MM.1S (cell line): ENCODE measurements at regions not wholly inside any gene's neighbourhood (a gene's known extent, or its start where the extent isn't known, plus 50 kb on each side); places are given as distances from the start of the nearest gene placed in this dataset.

ENCODE experiments used
- DNase-seq: peaks from one replicate; pipeline ENCODE4 v3.0.0-alpha.2; 2015
- H2AFZ ChIP-seq: fragments of 300-600 bp; sonication (generic); 2 replicates; pipeline ENCODE4 v1.6.0; 2016; ENCODE audit warnings: antibody characterized with exemption, low read length
- H3F3A ChIP-seq: fragments of 300-600 bp; sonication (generic); 2 replicates; pipeline ENCODE4 v1.6.1; 2016; ENCODE audit warnings: mild to moderate bottlenecking, antibody characterized with exemption, low read length, moderate library complexity, mixed read lengths; ENCODE audit not compliant: insufficient read depth
- H3K27ac ChIP-seq: fragments of 300-600 bp; sonication (generic); 2 replicates; pipeline ENCODE4 v1.5.1; 2016; ENCODE audit warnings: mild to moderate bottlenecking, low read length
- H3K27me3 ChIP-seq: fragments of 300-600 bp; sonication (generic); replicated peaks from 2 replicates; pipeline ENCODE4 v1.6.0; 2016; ENCODE audit warnings: low read length; ENCODE audit not compliant: insufficient read depth
- H3K36me3 ChIP-seq: fragments of 300-600 bp; sonication (generic); replicated peaks from 2 replicates; pipeline ENCODE4 v1.6.1; 2016; ENCODE audit warnings: mild to moderate bottlenecking, low read length, mixed read lengths; ENCODE audit not compliant: insufficient read depth
- H3K4me1 ChIP-seq: fragments of 300-600 bp; sonication (generic); 2 replicates; pipeline ENCODE4 v1.6.1; 2016; ENCODE audit warnings: low read length, mixed read lengths
- H3K4me2 ChIP-seq: fragments of 300-600 bp; sonication (generic); 2 replicates; pipeline ENCODE4 v1.6.0; 2016; ENCODE audit warnings: low read depth, low read length
- H3K4me3 ChIP-seq: fragments of 300-600 bp; sonication (generic); 2 replicates; pipeline ENCODE4 v1.5.1; 2016; ENCODE audit warnings: low read length, mixed read lengths
- H3K79me2 ChIP-seq: fragments of 300-600 bp; sonication (generic); 2 replicates; pipeline ENCODE4 v1.6.1; 2016; ENCODE audit warnings: mixed run types, low read length, mixed read lengths
- H3K9ac ChIP-seq: fragments of 300-600 bp; sonication (generic); 2 replicates; pipeline ENCODE4 v1.6.1; 2016; ENCODE audit warnings: low read length, mixed read lengths
- H3K9me2 ChIP-seq: fragments of 300-600 bp; sonication (generic); replicated peaks from 2 replicates; pipeline ENCODE4 v1.6.1; 2016; ENCODE audit warnings: mild to moderate bottlenecking, low read length, mixed read lengths; ENCODE audit not compliant: insufficient read depth
- H3K9me3 ChIP-seq: fragments of 300-600 bp; sonication (generic); replicated peaks from 2 replicates; pipeline ENCODE4 v1.6.1; 2016; ENCODE audit warnings: mild to moderate bottlenecking, low read length, mixed read lengths; ENCODE audit not compliant: insufficient read depth
- H4K20me1 ChIP-seq: fragments of 300-600 bp; sonication (generic); 2 replicates; pipeline ENCODE4 v1.6.1; 2016; ENCODE audit warnings: mild to moderate bottlenecking, low read length, moderate library complexity, mixed read lengths; ENCODE audit not compliant: insufficient read depth
- EZH2 ChIP-seq: fragments of 300-600 bp; sonication (generic); optimal IDR thresholded peaks from 2 replicates; pipeline ENCODE3; 2017; ENCODE audit warnings: low read depth, mild to moderate bottlenecking, antibody characterized with exemption, low read length, mixed read lengths
- EZH2phosphoT487 ChIP-seq: fragments of 300-600 bp; sonication (generic); IDR thresholded peaks from 2 replicates; pipeline ENCODE4 v1.6.1; 2018; ENCODE audit warnings: antibody characterized with exemption, low read length
- TF ChIP-seq, protein P1 (sequence below): fragments of 300-600 bp; sonication (generic); IDR thresholded peaks from 2 replicates; pipeline ENCODE4 v1.5.1; 2016; ENCODE audit warnings: antibody characterized with exemption, low read length, mixed read lengths

DNA sequence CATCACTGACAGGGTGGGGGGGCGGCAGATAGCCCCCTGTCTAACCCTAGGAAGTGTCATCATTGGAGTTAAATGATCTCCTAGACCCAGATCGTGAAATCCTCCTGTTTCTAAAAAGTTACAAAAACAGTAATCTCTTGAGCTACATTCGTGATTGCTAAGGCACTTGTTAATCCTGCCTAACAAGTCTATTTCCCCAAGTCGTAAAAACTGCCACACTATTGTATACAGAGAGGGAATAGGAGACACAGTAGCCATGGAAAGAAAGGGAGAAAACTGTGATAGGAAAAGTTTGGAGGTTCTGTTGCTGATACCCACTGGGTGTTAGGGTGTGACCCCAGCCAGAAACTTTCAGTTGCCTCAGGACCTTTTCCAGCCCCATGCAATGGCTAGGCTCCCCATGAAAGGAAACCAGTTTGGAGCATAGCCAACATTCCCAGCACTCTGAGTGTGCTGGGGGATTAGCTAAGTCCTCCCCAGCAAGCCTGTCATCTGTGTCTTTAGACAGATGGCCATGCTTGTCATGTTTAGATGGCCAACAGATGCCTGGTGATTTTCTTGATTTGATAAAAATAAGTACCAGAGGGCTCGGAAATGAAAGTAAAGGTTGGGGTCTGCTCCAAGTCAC, 63.3 kb upstream of the ANXA10 start:
- no peak overlapping the region for H3K4me2 ChIP-seq
- H3F3A ChIP-seq: no peaks in the 10 kb centered on the region
- H4K20me1 ChIP-seq: no peaks in the 10 kb centered on the region
- no peak overlapping the region for H3K4me3 ChIP-seq
- no peaks in the 10 kb centered on the region for H3K4me1 ChIP-seq
- no peaks in the 10 kb centered on the region for H3K27me3 ChIP-seq
- no peak for TF ChIP-seq EZH2
- TF ChIP-seq, protein P1, sequence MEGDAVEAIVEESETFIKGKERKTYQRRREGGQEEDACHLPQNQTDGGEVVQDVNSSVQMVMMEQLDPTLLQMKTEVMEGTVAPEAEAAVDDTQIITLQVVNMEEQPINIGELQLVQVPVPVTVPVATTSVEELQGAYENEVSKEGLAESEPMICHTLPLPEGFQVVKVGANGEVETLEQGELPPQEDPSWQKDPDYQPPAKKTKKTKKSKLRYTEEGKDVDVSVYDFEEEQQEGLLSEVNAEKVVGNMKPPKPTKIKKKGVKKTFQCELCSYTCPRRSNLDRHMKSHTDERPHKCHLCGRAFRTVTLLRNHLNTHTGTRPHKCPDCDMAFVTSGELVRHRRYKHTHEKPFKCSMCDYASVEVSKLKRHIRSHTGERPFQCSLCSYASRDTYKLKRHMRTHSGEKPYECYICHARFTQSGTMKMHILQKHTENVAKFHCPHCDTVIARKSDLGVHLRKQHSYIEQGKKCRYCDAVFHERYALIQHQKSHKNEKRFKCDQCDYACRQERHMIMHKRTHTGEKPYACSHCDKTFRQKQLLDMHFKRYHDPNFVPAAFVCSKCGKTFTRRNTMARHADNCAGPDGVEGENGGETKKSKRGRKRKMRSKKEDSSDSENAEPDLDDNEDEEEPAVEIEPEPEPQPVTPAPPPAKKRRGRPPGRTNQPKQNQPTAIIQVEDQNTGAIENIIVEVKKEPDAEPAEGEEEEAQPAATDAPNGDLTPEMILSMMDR: no peak
- H3K36me3 ChIP-seq: no peaks in the 10 kb centered on the region
- no peak for DNase-seq
- no peaks in the 10 kb centered on the region for H3K9me3 ChIP-seq
- H3K9ac ChIP-seq: no peak overlapping the region
- no peaks in the 10 kb centered on the region for H3K9me2 ChIP-seq
- no peak overlapping the region for H2AFZ ChIP-seq
- H3K79me2 ChIP-seq: no peaks in the 10 kb centered on the region
- H3K27ac ChIP-seq: no peak overlapping the region

DNA sequence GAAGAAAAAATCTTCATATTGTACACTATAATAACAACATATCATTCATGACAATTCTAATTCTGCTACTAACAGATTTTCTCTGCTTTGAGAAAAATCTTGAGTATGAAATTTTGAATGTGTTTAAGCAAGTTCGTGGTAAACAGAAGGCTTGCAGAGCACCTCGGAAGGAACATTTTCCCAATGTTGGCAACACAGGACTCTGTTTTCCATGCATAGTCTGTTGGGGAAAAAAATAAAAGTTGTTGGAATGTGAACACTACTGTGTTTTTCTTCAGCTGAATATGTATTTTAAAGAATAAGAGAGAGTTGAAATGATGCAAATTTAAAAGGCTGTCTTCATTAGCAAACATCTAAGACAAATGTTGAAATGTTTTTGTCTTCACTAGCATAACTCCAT, 54.7 kb upstream of the ANXA10 start:
- Histone ChIP-seq H3K9me2 (no peaks in the 10 kb centered on the region), H3K79me2 (no peaks in the 10 kb centered on the region), H3K4me2 (no peak overlapping the region)

DNA sequence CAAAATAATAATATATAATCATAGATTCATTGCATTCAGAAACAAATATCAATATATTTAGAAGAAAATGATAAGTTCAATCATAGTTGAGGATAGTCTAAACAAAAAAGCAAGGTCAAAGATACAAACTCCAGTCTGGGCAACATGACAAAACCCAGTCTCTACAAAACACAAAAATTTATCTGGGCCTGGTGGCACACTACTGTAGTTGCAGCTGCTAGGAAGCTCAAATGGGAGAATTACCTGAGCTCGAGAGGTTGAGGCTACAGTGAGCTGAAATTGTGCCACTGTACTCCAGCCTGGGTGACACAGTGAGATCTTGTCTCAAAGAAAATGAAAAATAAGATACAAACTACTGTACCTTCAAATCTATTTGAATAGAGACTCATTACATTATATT, 52.7 kb upstream of the ANXA10 start:
- no peak overlapping the region for H2AFZ ChIP-seq
- H3K4me3 ChIP-seq: no peak overlapping the region
- TF ChIP-seq EZH2: no peak
- TF ChIP-seq EZH2phosphoT487: no peak
- TF ChIP-seq, protein P1: no peak
- no peak overlapping the region for H3K9ac ChIP-seq
- H3K9me3 ChIP-seq: no peaks in the 10 kb centered on the region; the same call in 1 of the 2 replicates
- no peak overlapping the region for H3K4me2 ChIP-seq
- H3K79me2 ChIP-seq: no peaks in the 10 kb centered on the region
- H3K4me1 ChIP-seq: no peaks in the 10 kb centered on the region
- H4K20me1 ChIP-seq: no peaks in the 10 kb centered on the region
- no peaks in the 10 kb centered on the region for H3F3A ChIP-seq
- no peaks in the 10 kb centered on the region for H3K27me3 ChIP-seq
- H3K27ac ChIP-seq: no peak overlapping the region
- DNase-seq: no peak
- H3K9me2 ChIP-seq: no peaks in the 10 kb centered on the region
- H3K36me3 ChIP-seq: no peaks in the 10 kb centered on the region

More for the DNA sequence above, 54.7 kb upstream of the ANXA10 start:
- Histone ChIP-seq H3K27ac (no peak overlapping the region), H3K9ac (no peak overlapping the region), H3K4me3 (no peak overlapping the region), H2AFZ (no peak overlapping the region), H3K4me1 (no peaks in the 10 kb centered on the region), H3F3A (no peaks in the 10 kb centered on the region), H3K36me3 (no peaks in the 10 kb centered on the region), H3K27me3 (no peaks in the 10 kb centered on the region), H3K9me3 (no peaks in the 10 kb centered on the region), H4K20me1 (no peaks in the 10 kb centered on the region)
- TF ChIP-seq, protein P1: no peak
- no peak for TF ChIP-seq EZH2phosphoT487
- TF ChIP-seq EZH2: no peak
- DNase-seq: no peak
